IPS-18c (cell line): ENCODE measurements at regions not wholly inside any gene's neighbourhood (a gene's known extent, or its start where the extent isn't known, plus 50 kb on each side); places are given as distances from the start of the nearest gene placed in this dataset.
"Not testable (repeated sequence)": the region's sequence is repeated elsewhere in the genome, so short reads cannot be mapped to it uniquely, and the experiment has no call there.

ENCODE experiments used
- H3K4me3 ChIP-seq: 2 replicates; pipeline ENCODE4 v1.7.0; 2013; ENCODE audit warnings: low read depth, mild to moderate bottlenecking, low read length, moderate library complexity; ENCODE audit not compliant: insufficient read depth
- H3K9me3 ChIP-seq: one replicate; pipeline ENCODE4 v1.6.1; 2013; ENCODE audit warnings: mild to moderate bottlenecking, low read length, moderate library complexity; ENCODE audit not compliant: control insufficient read depth, insufficient read depth

- H3K4me3 ChIP-seq = no peak overlapping the region
- H3K9me3 ChIP-seq = no peaks in the 10 kb centered on the region
These were observed 51.5 kb upstream of the MELK start for GRCh38 chr9:36521148-36521547.

DNA sequence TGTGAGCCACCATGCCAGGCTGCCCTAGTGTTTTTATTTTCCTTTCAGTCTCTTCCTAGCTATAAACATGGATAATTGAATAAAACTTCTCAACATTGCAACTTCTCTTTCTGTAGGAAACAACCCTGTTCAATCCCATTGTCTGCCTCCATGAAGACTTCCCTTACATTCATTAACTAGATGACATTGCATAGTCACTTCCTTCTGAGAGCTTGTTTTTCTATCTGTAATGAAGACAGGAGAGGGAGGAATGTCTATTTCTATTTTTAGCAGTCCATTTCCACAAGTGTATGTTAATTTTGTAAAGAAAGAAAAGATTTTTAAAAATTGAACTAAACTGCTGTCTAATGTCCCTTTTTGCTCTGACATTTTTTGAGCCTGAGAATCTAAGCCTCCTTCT, 55.6 kb upstream of the MELK start:
- Histone ChIP-seq H3K9me3 (no peaks in the 10 kb centered on the region), H3K4me3 (no peak overlapping the region)

DNA sequence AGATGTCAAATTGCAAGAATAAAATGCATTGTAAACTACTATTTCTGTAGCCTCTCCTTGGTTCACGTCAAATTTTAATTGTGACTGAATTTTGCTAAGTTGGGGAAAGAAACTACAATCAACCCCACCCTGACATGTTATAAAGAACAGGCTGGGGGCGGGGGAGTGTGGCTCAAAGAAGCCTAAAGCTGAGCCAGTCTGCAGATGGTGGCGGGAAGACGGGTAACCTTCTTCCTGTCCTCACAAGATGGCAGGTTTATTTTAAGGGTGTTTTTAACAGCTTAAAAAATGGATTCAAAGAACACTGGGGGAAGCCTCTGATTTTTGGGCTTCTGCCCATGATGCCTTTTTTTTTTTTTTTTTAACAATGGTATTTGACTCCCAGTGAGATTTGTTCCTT, 68.5 kb upstream of the MELK start:
- no peaks in the 10 kb centered on the region for H3K9me3 ChIP-seq
- H3K4me3 ChIP-seq = no peak overlapping the region

- Histone ChIP-seq H3K4me3 (no peak overlapping the region), H3K9me3 (no peaks in the 10 kb centered on the region)
These were observed 69.3 kb upstream of the MELK start for GRCh38 chr9:36503172-36504088.

DNA sequence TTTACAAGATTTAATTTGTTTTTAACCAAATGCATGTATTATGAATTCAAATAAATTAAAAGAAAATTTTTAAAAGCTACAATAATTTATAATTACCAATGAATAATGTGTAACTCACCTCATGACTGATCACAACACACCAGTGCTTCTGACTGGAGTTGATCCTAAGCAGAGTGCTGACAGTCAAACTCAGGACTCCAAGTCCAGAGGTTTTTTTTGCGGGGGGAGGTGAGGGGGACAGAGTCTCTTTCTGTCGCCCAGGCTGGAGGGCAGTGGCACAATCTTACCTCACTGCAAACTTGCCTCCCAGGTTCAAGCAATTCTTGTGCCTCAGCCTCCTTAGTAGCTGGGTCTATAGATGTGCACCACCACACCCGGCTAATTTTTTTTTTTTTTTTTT, 71.0 kb upstream of the MELK start:
- Histone ChIP-seq H3K4me3 (no peak overlapping the region), H3K9me3 (no peaks in the 10 kb centered on the region)

GRCh38 chr9:36500931-36501330, 71.8 kb upstream of the MELK start:
- not testable (repeated sequence) for H3K9me3 ChIP-seq

GRCh38 chr9:36499174-36499890, 73.4 kb upstream of the MELK start:
- no peaks in the 10 kb centered on the region for H3K9me3 ChIP-seq
- H3K4me3 ChIP-seq = no peak overlapping the region

More at GRCh38 chr9:36500931-36501330, 71.8 kb upstream of the MELK start:
- not testable (repeated sequence) for H3K4me3 ChIP-seq

- H3K4me3 ChIP-seq, H3K9me3 ChIP-seq: not testable (repeated sequence)
These were observed 79.1 kb upstream of the MELK start for GRCh38 chr9:36493564-36493963.

DNA sequence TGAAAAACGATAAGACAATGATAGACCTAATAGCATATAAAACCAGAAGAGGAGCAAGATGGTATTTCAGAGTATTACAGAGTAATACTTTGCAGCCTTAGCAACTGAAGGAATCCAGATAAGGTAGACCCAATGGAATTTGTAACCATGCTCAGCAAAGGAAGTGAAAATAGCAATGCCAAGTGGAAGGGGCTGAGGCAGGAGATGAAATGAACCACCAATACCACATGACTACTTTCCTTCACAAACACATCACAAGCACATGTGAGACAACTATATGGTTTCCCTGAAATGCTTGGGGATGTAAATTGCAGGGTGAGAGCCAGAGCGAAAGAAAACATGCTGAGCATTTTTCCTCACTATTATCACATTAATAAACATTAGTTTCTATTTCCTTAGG, 79.8 kb upstream of the MELK start:
- Histone ChIP-seq H3K4me3 (no peak overlapping the region), H3K9me3 (no peaks in the 10 kb centered on the region)

- no peak overlapping the region for H3K4me3 ChIP-seq
- H3K9me3 ChIP-seq = no peaks in the 10 kb centered on the region
These were observed 83.2 kb upstream of the MELK start for GRCh38 chr9:36489453-36489852.

- Histone ChIP-seq H3K4me3 (peak overlapping the region; percentile 53; the same call in 1 of the 2 replicates), H3K9me3 (no peaks in the 10 kb centered on the region)
These were observed 84.3 kb upstream of the MELK start for GRCh38 chr9:36488389-36488756.

- Histone ChIP-seq H3K9me3 (no peaks in the 10 kb centered on the region), H3K4me3 (peak overlapping the region; percentile 91)
These were observed 85.0 kb upstream of the MELK start for GRCh38 chr9:36487482-36488388.

- no peaks in the 10 kb centered on the region for H3K9me3 ChIP-seq
- peak overlapping the region; percentile 91 for H3K4me3 ChIP-seq
These were observed 85.7 kb upstream of the MELK start for GRCh38 chr9:36486933-36487481.

DNA sequence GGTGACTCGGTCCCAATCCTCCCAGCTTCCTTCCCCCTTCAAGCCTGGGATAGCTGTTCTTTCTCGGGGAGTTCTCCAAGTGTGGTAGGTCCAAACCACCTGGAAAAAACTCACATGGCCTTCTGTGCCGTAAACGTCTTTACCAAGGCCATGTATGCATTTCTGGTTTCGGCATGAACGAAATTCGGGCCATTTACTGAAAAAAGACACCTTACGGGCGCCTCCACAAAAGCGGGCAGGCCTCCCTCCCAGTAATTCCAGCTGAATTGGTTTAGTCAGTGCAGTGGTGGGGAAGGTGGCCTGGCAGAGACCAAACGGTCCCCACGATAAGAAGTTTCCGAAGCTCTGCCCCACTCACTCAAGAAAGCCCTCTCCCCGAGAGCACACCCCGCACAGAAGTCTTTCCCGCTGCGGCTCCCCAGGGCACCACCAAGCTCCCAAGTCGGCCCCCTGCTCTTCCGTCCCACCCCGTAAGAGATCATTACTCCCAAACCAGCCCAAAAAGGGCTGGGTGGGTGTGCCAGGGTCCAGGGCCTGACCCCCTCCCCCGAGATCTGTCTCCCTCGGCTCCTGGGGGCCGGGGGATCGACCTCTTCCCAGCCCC, 86.3 kb upstream of the MELK start:
- no peaks in the 10 kb centered on the region for H3K9me3 ChIP-seq

DNA sequence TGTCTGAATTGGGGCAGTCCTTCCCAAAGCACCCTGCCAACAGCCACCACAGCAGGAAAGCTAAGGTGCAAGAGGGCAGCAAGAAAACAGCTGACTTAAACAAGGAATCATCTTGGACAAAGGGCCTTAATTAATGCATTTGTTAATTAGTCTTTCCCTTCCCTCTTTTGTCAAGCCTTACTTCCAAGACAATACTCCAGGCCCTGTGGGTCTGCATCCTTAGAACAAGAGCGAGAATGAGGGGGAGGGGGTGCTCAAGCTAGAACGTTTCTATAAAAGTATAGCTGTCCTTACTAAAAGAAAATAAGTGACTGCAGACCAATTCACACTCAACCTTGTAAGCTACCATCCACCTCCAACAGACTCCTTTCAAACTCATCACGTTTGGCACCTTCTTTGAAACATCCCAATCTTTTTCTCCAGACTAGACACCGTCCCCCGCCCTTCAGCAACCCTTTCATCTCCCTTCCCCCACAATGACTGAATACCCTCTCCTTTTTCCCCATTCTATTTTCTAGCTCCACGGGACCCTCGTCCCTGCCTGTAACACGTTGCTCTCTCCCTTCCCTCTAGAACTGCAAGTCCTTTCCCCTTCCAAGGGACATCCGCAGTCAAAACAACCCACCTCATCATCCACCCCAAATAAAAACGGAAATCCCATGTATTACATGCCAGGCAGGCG, 85.7 kb upstream of the RNF38 start:
- Histone ChIP-seq H3K4me3 (peak overlapping the region; percentile 91), H3K9me3 (no peaks in the 10 kb centered on the region)

More for the DNA sequence above, 86.3 kb upstream of the MELK start:
- H3K4me3 ChIP-seq = peak overlapping the region; percentile 91

- Histone ChIP-seq H3K4me3 (no peak overlapping the region), H3K9me3 (no peaks in the 10 kb centered on the region)
These were observed 84.1 kb upstream of the RNF38 start for GRCh38 chr9:36484124-36484523.
